ENCODE measurements at regions not wholly inside any gene's neighbourhood (a gene's known extent, or its start where the extent isn't known, plus 50 kb on each side); places are given as distances from the start of the nearest gene placed in this dataset.

DNA sequence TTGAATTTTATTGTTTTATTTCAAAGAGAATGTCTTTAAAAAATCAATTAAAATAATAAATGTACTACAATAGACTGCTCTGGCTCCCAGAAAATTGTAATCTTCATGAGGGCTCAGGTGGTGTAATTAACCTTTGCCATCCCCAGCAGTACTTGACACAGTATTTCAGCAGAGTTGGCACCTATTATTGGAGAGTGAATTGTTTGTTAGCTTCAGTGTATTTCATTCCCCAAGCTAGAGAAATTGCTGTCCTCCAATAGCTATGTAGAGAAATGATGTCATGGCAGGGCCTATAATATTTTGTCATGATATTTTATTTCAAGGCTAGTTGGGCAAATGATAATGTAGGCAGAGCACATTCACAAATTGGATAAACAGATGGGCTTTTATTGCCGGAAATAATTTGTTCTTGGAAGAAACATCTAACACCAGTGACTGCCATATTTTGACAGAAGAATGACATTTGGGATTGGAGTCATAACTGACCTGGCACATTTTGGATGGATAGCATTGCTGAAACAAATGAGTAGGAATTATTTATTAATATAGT is 712.0 kb upstream of the NXPH2 start:
- TF ChIP-seq, protein P1, sequence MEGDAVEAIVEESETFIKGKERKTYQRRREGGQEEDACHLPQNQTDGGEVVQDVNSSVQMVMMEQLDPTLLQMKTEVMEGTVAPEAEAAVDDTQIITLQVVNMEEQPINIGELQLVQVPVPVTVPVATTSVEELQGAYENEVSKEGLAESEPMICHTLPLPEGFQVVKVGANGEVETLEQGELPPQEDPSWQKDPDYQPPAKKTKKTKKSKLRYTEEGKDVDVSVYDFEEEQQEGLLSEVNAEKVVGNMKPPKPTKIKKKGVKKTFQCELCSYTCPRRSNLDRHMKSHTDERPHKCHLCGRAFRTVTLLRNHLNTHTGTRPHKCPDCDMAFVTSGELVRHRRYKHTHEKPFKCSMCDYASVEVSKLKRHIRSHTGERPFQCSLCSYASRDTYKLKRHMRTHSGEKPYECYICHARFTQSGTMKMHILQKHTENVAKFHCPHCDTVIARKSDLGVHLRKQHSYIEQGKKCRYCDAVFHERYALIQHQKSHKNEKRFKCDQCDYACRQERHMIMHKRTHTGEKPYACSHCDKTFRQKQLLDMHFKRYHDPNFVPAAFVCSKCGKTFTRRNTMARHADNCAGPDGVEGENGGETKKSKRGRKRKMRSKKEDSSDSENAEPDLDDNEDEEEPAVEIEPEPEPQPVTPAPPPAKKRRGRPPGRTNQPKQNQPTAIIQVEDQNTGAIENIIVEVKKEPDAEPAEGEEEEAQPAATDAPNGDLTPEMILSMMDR (IDR thresholded peaks at IDR 0.05) = no peak
- no peak for TF ChIP-seq EZH2 (IDR thresholded peaks at IDR 0.05; ENCODE audit: borderline replicate concordance, insufficient read depth, low read depth, low read length, poor library complexity, severe bottlenecking)

All from B cell (primary cell).